ENCODE measurements at regions not wholly inside any gene's neighbourhood (a gene's known extent, or its start where the extent isn't known, plus 50 kb on each side); places are given as distances from the start of the nearest gene placed in this dataset.

DNA sequence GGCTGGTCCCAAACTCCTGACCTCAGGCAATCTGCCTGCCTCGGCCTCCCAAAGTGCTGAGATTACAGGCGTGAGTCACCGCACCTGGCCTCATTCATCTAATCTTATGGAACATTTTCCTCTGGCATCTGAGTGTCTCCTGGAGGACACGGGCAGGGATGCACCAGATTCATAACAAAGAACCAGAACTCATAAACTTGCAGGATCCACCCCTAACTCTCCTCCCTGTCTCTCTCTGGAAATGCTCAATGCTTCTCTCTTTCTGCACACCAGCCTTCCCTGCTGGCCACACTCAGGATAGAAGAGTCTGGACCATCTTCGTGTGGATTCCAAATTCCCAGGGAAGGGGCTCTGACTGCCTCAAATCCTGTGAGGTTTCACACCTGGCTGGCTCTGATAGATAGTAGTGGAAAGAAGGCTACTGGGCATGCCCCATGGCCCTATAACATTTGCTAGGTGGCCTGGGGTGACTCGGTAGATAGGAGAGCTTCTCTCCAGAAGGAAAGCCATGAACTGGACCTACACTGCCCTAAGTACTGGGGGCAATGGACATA is 483.2 kb upstream of the GYPC start:
- TF ChIP-seq, protein P1, sequence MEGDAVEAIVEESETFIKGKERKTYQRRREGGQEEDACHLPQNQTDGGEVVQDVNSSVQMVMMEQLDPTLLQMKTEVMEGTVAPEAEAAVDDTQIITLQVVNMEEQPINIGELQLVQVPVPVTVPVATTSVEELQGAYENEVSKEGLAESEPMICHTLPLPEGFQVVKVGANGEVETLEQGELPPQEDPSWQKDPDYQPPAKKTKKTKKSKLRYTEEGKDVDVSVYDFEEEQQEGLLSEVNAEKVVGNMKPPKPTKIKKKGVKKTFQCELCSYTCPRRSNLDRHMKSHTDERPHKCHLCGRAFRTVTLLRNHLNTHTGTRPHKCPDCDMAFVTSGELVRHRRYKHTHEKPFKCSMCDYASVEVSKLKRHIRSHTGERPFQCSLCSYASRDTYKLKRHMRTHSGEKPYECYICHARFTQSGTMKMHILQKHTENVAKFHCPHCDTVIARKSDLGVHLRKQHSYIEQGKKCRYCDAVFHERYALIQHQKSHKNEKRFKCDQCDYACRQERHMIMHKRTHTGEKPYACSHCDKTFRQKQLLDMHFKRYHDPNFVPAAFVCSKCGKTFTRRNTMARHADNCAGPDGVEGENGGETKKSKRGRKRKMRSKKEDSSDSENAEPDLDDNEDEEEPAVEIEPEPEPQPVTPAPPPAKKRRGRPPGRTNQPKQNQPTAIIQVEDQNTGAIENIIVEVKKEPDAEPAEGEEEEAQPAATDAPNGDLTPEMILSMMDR (IDR thresholded peaks at IDR 0.05; ENCODE audit: low read depth, low read length, missing control alignments): no peak
- no peak overlapping the region for H3K4me3 ChIP-seq (ENCODE audit: low read depth, low read length)
- DNase-seq (ENCODE audit: low read depth): no peak

DNA sequence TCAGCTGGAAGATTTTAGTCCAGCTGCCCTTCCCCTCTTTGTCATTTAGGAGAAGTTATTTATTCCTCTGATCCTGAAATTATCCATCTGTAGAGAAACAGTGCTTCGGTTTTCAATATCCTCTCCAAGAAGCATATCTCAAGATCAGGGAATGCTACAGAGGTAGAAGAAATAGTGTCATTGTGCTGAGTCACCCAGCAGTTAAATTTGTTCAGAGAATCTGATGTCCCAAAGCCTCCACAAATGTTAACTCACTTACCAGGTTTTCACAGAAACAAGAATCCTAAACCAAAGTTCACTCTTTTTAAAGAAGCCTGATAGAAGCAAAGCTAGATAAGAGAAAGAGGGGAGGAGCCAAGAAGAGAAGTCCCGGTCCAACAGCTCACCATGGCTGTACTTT is 480.7 kb upstream of the GYPC start:
- TF ChIP-seq, protein P1 (IDR thresholded peaks at IDR 0.05; ENCODE audit: low read depth, low read length, missing control alignments): no peak
- DNase-seq (ENCODE audit: low read depth): no peak
- no peak overlapping the region for H3K4me3 ChIP-seq (ENCODE audit: low read depth, low read length)

GRCh38 chr2:126177479-126177878 is 478.5 kb upstream of the GYPC start:
- no peak for DNase-seq (ENCODE audit: low read depth)
- TF ChIP-seq, protein P1 (IDR thresholded peaks at IDR 0.05; ENCODE audit: low read depth, low read length, missing control alignments): no peak
- H3K4me3 ChIP-seq (ENCODE audit: low read depth, low read length): no peak overlapping the region

DNA sequence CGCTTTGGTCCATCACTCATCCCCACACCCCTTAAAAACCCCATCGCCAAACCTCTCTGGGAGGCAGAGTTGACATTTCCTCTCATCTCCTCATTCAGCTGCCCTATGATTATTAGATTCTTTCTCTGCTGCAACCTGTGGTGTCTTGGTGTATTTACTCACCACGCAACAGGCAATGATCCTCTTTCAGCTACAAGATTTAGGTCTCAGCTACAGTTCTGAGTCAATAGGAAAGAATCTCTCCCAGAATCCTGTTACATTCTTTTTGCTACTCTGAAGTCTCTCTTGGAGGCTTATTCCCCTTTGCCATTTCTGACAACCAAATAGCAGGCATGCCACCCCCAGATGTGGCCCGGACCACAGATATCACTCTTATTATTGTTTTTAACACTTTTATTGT is 468.3 kb upstream of the GYPC start:
- H3K4me3 ChIP-seq (ENCODE audit: low read depth, low read length): no peak overlapping the region
- TF ChIP-seq, protein P1 (IDR thresholded peaks at IDR 0.05; ENCODE audit: low read depth, low read length, missing control alignments): no peak
- DNase-seq (ENCODE audit: low read depth): no peak

DNA sequence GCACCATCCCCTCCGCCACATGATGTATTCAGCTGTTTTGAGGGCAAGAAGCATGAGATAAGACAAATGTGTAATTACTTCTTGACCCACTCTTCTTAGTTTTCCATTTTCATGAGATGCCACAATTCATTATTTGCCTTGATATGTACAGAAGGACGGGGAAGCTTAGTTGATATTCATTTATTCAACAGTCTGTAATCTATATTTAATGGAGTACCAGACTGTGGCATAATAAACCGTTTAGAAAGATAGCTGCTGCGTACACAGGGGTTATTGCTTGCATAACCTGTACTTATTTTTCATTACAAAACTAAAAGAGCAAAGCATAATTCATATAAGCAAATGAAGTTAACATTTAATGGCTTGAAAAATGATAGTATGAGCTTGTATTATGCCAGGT is 466.4 kb upstream of the GYPC start:
- H3K4me3 ChIP-seq (ENCODE audit: low read depth, low read length): no peak overlapping the region

DNA sequence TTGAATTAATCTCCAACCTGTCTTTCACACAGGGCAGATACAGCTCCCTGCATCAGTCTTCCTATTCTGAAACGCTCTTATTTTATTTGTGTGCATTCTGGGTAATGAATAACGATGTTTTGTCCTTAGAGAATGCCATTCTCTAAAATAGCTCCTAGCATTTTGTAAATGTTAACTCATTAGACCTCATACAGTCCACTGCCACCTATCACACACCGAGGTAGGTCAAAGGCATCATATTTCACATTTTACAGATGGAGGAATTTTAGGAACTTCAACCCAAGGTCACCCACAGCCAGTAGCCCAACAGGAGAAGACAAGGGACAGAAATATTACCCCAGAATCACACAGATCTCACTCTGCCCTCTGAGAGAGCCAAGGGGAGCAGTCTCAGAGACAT is 455.4 kb upstream of the GYPC start:
- DNase-seq (ENCODE audit: low read depth): no peak
- TF ChIP-seq, protein P1 (IDR thresholded peaks at IDR 0.05; ENCODE audit: low read depth, low read length, missing control alignments): no peak
- no peak overlapping the region for H3K4me3 ChIP-seq (ENCODE audit: low read depth, low read length)

More for the DNA sequence above, 466.4 kb upstream of the GYPC start:
- DNase-seq (ENCODE audit: low read depth): no peak
- TF ChIP-seq, protein P1 (IDR thresholded peaks at IDR 0.05; ENCODE audit: low read depth, low read length, missing control alignments): no peak

DNA sequence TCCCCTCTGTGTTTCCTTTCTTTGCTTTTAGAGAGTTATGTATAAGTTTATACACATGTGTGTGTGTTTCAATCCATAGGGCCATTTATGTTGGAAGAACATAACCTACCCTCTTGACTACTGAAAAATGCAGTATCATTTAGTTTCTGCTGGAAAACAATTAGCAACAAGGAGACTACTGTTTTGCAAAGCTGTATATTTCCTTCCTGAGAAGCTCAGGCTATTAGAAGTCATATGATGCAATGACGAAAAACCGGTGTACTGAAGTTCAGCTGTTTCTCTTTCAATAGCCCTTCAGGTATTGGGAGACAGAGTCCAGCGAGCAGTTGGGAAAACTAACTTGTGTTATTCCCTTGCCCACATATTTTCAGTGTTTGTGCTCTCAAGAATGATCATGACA is 447.7 kb upstream of the GYPC start:
- no peak overlapping the region for H3K4me3 ChIP-seq (ENCODE audit: low read depth, low read length)
- TF ChIP-seq, protein P1 (IDR thresholded peaks at IDR 0.05; ENCODE audit: low read depth, low read length, missing control alignments): no peak
- DNase-seq (ENCODE audit: low read depth): no peak
